GM19452 (cell line): ENCODE measurements at regions not wholly inside any gene's neighbourhood (a gene's known extent, or its start where the extent isn't known, plus 50 kb on each side); places are given as distances from the start of the nearest gene placed in this dataset.
"Not testable (repeated sequence)": the region's sequence is repeated elsewhere in the genome, so short reads cannot be mapped to it uniquely, and the experiment has no call there.

Experiments used
- ATAC-seq: cut with Tn5 transposase; IDR thresholded peaks from one replicate; pipeline ENCODE4 v1.9.1; 2021; ENCODE audit not compliant: unreplicated experiment

GRCh38 chr2:196515608-196516007, 123.9 kb upstream of the CCDC150 start:
- ATAC-seq: no peak

DNA sequence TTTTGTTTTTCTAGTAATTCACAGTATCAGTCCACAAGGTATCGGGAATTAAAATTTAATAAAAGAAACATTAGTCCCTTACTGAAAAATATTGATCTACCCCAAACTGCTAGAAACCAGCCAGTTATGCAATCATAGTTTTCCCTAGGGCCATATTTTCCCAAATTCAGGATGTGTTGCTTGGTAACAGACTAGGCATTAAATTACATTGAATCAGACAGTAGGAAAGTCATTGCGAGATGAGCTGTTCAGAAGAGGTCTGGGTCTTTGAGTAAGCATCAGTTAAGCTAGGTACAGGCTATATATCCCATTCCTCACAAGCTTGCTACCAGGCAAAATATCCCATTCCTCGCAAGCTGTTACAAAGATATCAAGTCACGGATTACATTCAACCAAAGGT, 123.0 kb upstream of the CCDC150 start:
- no peak for ATAC-seq

GRCh38 chr2:196520605-196521004, 118.9 kb upstream of the CCDC150 start:
- ATAC-seq: no peak

DNA sequence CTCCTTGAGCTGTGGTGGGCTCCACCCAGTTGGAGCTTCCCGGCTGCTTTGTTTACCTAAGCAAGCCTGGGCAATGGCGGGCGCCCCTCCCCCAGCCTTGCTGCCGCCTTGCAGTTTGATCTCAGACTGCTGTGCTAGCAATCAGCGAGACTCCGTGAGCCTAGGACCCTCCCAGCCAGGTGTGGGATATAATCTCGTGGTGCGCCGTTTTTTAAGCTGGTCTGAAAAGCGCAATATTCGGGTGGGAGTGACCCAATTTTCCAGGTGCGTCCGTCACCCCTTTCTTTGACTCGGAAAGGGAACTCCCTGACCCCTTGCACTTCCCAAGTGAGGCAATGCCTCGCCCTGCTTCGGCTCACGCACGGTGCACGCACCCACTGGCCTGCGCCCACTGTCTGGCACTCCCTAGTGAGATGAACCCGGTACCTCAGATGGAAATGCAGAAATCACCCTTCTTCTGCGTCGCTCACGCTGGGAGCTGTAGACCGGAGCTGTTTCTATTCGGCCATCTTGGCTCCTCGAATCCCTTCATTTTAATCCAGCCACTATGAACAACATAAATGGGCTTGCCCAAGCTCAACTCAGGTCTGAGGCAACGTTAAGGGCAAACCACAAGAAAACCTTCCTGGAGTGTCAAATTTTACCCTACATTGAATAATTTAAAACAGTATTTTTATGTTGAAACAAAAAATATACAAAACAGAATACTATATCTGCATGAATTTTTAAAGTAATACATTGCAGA, 112.4 kb upstream of the CCDC150 start:
- ATAC-seq: not testable (repeated sequence)

GRCh38 chr2:196528486-196529223, 110.9 kb upstream of the CCDC150 start:
- ATAC-seq: no peak

DNA sequence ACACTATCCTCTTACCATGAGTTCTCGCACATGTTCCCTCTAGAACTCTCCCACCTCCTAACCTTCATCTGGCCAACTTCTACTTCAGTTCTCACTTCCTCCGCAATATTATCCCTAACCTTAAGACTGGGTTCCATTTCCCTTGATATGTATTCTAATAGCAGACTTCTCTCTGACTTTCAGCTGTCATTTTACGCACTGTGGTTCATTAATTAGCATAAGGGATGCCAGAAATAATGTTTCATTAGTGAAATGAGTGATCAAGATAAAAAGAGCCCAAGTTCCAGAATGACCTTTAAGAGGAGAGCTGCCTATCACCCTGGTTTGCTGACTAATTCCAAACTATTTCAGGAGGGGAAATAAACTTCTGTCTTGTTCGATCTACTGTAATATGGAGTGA, 108.6 kb upstream of the CCDC150 start:
- ATAC-seq: no peak

DNA sequence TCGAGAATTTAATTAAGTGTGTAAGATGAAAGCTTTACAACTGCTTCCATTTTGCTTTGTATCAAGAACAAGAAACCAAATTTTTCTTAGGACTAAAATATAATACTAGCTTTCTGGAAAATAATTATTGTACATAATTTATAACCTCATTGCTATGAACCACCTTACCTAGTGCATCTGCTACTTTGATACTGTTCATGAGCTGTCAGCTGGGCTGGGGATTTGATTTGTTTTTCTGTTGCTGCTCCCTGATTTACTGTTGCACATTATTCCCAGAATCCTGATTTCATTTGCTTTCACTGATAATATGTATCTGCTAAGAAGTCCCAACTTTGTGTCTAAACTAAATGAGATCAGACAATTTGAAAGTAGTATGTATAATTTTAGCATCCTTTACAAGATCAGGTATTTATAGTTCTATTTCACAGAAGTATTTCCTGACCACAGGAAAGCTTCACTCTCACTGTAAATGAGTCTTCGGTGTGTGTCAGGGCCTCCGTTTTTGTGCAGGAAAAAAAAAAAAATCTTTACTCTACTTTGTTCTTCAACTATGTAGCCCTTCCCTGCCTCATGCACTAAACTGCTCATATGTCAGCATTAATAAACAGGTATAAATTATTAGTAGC, 105.6 kb upstream of the CCDC150 start:
- ATAC-seq: no peak

- ATAC-seq: no peak
Measured at GRCh38 chr2:196534495-196534894, 105.0 kb upstream of the CCDC150 start.

DNA sequence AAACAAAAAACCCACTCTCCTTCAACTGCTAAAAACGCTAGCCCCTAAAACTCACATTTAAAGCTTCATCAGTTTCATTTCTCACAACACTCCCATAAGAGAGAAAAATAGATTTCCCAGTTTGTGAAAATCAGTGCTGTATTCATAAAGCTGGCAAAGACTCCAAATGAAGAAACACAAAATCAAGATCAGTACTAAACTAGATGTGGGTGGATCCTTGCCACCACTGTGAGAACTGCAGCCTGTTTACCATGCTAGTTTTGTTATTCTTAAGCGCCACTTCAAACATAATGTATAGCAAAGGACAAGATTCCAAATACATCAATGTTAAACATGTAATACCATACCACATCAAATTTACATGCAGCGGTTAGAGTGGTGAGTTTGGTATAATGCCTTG, 104.5 kb upstream of the CCDC150 start:
- ATAC-seq: no peak

DNA sequence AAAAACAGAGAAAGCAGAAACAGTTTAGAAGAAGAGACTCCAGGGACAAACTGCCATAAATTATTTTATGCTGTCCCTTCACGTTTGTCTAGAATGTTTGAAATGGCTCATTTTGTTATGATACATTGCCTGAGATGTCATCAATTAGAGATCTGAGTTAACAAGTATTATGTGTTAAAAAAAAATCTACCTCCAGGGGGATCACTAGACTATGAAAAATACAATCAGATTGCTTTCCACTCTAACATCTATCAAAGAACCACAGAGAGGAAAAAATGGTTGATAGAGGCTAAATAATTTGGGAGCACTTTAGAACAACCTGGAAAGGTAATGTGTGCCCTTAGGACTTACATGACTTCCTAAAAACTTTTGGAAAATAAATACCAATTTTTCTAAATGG, 103.8 kb upstream of the CCDC150 start:
- no peak for ATAC-seq

DNA sequence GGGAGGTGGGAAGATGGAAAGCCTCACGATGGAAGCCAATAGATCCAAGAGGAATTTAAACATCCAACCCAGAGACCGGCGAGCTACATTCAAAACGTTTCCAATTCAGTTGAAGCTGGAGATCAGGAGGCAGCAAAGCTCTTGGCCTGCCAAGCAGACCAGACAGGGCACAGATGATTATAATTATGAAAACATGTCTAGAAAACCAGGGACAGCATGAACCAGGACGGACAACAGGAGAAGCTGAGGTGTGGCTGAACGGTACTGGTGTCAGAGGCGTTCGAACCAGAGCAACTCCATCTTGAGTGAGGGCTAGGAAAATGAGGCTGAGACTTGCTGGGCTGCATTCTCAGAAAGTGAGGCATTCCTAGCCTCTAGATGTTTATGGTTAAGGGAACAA, 102.2 kb upstream of the CCDC150 start:
- no peak for ATAC-seq

DNA sequence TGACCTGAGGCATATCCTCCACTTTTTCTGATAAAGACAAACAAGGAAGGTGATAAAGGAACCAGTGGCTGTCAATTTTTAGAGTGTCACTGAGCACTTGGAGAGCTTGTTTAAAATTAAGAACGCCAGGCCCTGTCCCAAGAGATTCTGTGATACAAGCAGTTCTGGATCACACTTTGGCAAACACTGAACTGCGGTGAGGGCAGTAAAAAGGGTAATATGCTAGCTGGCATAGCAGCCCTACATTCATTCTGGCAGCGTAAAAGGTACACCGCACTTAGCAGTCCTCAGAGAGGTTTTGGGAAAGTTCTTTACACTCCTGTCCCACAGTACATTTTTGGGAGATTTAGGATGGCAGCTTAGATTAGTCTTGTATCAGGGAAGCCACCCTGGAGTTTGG, 101.3 kb upstream of the CCDC150 start:
- ATAC-seq: no peak

DNA sequence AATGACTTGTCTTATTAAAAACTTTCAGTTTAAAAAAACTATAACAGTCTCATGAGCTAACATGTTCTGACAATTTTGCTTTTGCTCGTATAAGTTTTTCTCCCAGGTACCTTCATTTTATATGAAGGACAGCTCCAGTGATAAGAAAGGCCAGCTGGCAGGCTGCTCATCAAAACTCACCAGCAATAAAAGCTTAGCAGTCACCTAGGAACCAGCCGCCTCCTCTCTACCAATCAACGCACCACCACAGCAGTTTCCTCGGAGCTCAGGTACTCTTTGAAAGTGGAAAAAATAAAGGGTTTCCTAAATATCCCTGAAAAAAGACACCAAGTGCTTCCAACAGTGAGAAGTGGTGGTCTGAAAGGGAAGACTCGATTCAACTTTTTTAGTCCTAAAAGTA, 100.9 kb upstream of the CCDC150 start:
- no peak for ATAC-seq

DNA sequence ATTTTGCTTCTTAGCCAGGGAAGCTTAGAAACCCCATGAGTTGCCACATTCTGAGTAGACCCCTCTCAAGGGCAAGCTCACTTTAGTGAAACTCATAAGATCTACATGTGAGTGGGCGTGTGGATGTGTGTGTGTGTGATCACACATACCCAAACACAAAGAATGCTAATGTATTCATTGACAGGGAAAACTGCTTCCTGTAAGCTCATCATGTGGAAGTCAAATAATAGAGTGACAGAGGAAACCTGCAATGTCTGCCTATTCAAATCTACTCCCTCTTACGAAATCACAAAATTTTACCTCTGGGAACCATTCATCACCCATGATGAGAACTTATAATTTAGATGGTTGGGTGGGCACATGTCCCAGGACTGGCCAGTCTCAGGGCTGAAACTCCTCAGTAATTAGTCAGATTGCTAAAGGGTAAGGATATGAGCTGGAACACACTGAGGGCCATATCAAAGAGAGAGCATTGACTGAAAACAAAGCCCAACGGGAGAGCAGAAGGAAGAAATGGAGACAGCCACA, 94.5 kb upstream of the CCDC150 start:
- no peak for ATAC-seq

GRCh38 chr2:196546151-196546919, 93.2 kb upstream of the CCDC150 start:
- ATAC-seq: no peak

DNA sequence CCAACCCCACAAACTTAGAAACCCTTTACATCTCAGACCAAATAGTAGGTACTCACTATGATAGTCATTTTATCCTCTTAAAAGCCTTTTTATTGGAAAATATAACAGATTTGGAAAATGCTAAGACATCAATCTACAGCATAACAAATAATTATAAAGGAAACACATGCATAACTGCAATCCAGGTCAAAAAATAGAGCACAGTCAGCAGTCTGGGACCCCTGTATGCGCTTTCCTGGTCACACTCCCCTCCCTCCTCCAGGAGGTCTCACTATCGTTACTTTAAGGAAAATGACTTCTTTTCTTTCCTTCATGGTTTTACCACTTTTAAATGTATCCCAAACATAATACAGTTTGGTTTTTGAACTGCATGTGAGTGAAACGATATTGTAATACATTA, 90.5 kb upstream of the CCDC150 start:
- no peak for ATAC-seq

DNA sequence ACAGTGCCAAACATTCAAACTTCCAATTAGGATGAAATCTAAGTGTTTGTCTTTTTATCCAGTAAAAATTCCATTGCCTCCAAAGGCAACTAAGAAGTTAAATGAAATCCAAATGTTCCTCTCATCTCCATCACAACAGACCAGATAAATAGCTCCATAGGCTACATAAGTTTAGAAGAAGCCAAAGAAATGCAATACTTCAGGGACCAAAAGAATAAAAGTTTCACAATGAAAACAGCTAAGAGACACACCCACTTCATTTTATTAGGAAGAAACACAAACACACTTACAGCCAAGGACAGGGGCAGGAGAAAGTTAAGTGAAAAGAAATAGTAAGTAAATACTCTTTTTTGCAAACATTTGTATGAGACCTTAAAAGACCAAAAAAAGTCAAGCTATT, 88.5 kb upstream of the CCDC150 start:
- ATAC-seq: no peak

DNA sequence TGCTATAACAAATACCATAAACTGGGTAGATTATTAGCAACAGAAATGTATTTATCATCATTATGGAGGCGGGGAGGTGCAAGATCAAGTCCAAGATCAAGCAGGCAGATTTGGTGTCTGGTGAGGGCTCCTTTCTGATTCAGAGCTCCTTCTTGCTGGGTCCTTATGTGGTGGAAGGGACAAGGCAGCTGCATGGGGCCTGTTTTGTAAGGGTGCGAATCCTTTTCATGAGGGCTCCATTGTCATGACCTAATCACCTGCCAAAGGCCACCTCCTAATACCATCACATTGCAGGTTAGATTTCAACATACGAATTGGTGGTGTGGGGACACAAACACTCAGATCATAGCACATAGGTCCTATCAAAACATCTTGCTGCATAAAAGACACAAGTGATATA, 84.4 kb upstream of the CCDC150 start:
- no peak for ATAC-seq

DNA sequence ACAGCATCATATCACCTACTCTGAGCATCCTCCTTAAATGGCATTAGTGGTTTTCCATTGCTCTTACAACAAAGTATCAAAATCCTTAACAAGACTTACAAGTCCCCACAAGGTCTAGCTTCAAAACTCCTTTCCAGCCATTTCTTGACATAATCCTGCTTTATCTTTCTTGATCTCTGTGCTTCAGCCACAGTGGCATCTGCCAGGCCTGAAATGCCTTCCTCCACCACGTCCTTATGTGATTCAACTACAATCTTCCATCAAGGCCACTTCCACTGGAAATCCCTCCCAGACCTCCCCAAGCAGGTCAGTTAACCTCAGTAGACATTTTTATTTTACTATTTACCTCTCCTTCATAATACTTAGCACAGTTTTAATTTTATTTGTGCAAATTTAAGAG, 83.8 kb upstream of the CCDC150 start:
- ATAC-seq: no peak

GRCh38 chr2:196558497-196558896, 81.0 kb upstream of the CCDC150 start:
- no peak for ATAC-seq

DNA sequence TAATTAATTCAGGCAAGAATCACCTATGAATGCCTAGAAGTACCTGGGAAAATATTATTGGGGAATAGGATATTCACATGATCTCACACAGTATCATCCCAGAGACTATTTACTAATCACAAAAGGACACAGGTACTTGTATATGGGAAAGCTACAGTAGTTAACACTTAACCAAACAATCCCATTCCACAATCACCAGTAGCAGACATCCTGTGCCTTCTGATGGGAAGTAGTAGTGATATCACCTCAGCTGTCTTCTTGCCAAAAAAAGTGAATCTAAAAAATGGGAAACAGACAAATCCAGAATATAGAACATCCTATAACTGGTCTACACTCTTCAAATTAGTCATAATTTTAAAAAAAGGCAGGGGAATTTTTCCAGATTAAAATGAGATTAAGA, 75.6 kb upstream of the CCDC150 start:
- ATAC-seq: no peak
